ENCODE measurements at regions not wholly inside any gene's neighbourhood (a gene's known extent, or its start where the extent isn't known, plus 50 kb on each side); places are given as distances from the start of the nearest gene placed in this dataset.

GRCh38 chr2:149733936-149734685 is 146.5 kb upstream of the MMADHC start:
- Histone ChIP-seq H3K9ac (ENCODE audit: low read depth in 1 of 2, low read length in 2 of 2) (no peak overlapping the region), H3K4me3 (ENCODE audit: low read length in 2 of 2) (no peak overlapping the region), H3K27ac (ENCODE audit: low read depth in 2 of 2, low read length in 2 of 2) (no peak overlapping the region), H3K4me1 (ENCODE audit: control insufficient read depth in 2 of 2, insufficient read depth in 2 of 2, low read length in 2 of 2) (peaks cover 0 to 4% of the 10 kb centered on the region in 2 donors), H3K9me3 (ENCODE audit: control insufficient read depth in 2 of 2, low read length in 2 of 2) (no peaks in the 10 kb centered on the region), H3K27me3 (ENCODE audit: control insufficient read depth in 2 of 2, insufficient read depth in 2 of 2, low read length in 2 of 2) (no peaks in the 10 kb centered on the region), H3K36me3 (ENCODE audit: control insufficient read depth in 2 of 2, insufficient read depth in 2 of 2, low read length in 2 of 2) (no peaks in the 10 kb centered on the region)

- Histone ChIP-seq H3K27ac (ENCODE audit: low read depth in 2 of 2, low read length in 2 of 2) (no peak overlapping the region), H3K9me3 (ENCODE audit: control insufficient read depth in 2 of 2, low read length in 2 of 2) (no peaks in the 10 kb centered on the region)
These were observed 145.2 kb upstream of the MMADHC start for GRCh38 chr2:149732730-149733290.

GRCh38 chr2:149732001-149732685 is 144.6 kb upstream of the MMADHC start:
- H3K27me3 ChIP-seq (ENCODE audit: control insufficient read depth in 2 of 2, insufficient read depth in 2 of 2, low read length in 2 of 2): no peaks in the 10 kb centered on the region
- peaks cover 0 to 4% of the 10 kb centered on the region in 2 donors for H3K4me1 ChIP-seq (ENCODE audit: control insufficient read depth in 2 of 2, insufficient read depth in 2 of 2, low read length in 2 of 2)
- H3K9me3 ChIP-seq (ENCODE audit: control insufficient read depth in 2 of 2, low read length in 2 of 2): no peaks in the 10 kb centered on the region
- H3K27ac ChIP-seq (ENCODE audit: low read depth in 2 of 2, low read length in 2 of 2): no peak overlapping the region
- H3K4me3 ChIP-seq (ENCODE audit: low read length in 2 of 2): no peak overlapping the region
- no peaks in the 10 kb centered on the region for H3K36me3 ChIP-seq (ENCODE audit: control insufficient read depth in 2 of 2, insufficient read depth in 2 of 2, low read length in 2 of 2)
- no peak overlapping the region for H3K9ac ChIP-seq (ENCODE audit: low read depth in 1 of 2, low read length in 2 of 2)

More at GRCh38 chr2:149732730-149733290, 145.2 kb upstream of the MMADHC start:
- Histone ChIP-seq H3K4me1 (ENCODE audit: control insufficient read depth in 2 of 2, insufficient read depth in 2 of 2, low read length in 2 of 2) (peaks cover 0 to 4% of the 10 kb centered on the region in 2 donors), H3K9ac (ENCODE audit: low read depth in 1 of 2, low read length in 2 of 2) (no peak overlapping the region), H3K4me3 (ENCODE audit: low read length in 2 of 2) (no peak overlapping the region), H3K27me3 (ENCODE audit: control insufficient read depth in 2 of 2, insufficient read depth in 2 of 2, low read length in 2 of 2) (no peaks in the 10 kb centered on the region), H3K36me3 (ENCODE audit: control insufficient read depth in 2 of 2, insufficient read depth in 2 of 2, low read length in 2 of 2) (no peaks in the 10 kb centered on the region)

GRCh38 chr2:149731079-149731478 is 143.5 kb upstream of the MMADHC start:
- Histone ChIP-seq H3K9ac (ENCODE audit: low read depth in 1 of 2, low read length in 2 of 2) (no peak overlapping the region), H3K9me3 (ENCODE audit: control insufficient read depth in 2 of 2, low read length in 2 of 2) (no peaks in the 10 kb centered on the region), H3K4me1 (ENCODE audit: control insufficient read depth in 2 of 2, insufficient read depth in 2 of 2, low read length in 2 of 2) (peaks cover 0 to 4% of the 10 kb centered on the region in 2 donors), H3K4me3 (ENCODE audit: low read length in 2 of 2) (no peak overlapping the region), H3K27me3 (ENCODE audit: control insufficient read depth in 2 of 2, insufficient read depth in 2 of 2, low read length in 2 of 2) (no peaks in the 10 kb centered on the region), H3K27ac (ENCODE audit: low read depth in 2 of 2, low read length in 2 of 2) (no peak overlapping the region), H3K36me3 (ENCODE audit: control insufficient read depth in 2 of 2, insufficient read depth in 2 of 2, low read length in 2 of 2) (no peaks in the 10 kb centered on the region)

- Histone ChIP-seq H3K27me3 (ENCODE audit: control insufficient read depth in 2 of 2, insufficient read depth in 2 of 2, low read length in 2 of 2) (no peaks in the 10 kb centered on the region), H3K9ac (ENCODE audit: low read depth in 1 of 2, low read length in 2 of 2) (no peak overlapping the region), H3K4me3 (ENCODE audit: low read length in 2 of 2) (no peak overlapping the region), H3K4me1 (ENCODE audit: control insufficient read depth in 2 of 2, insufficient read depth in 2 of 2, low read length in 2 of 2) (peaks cover 0 to 4% of the 10 kb centered on the region in 2 donors), H3K36me3 (ENCODE audit: control insufficient read depth in 2 of 2, insufficient read depth in 2 of 2, low read length in 2 of 2) (no peaks in the 10 kb centered on the region), H3K27ac (ENCODE audit: low read depth in 2 of 2, low read length in 2 of 2) (no peak overlapping the region), H3K9me3 (ENCODE audit: control insufficient read depth in 2 of 2, low read length in 2 of 2) (no peaks in the 10 kb centered on the region)
These were observed 142.0 kb upstream of the MMADHC start for GRCh38 chr2:149729586-149729985.

- H3K36me3 ChIP-seq (ENCODE audit: control insufficient read depth in 2 of 2, insufficient read depth in 2 of 2, low read length in 2 of 2): no peaks in the 10 kb centered on the region
- H3K27ac ChIP-seq (ENCODE audit: low read depth in 2 of 2, low read length in 2 of 2): no peak overlapping the region
- no peaks in the 10 kb centered on the region for H3K9me3 ChIP-seq (ENCODE audit: control insufficient read depth in 2 of 2, low read length in 2 of 2)
- H3K4me1 ChIP-seq (ENCODE audit: control insufficient read depth in 2 of 2, insufficient read depth in 2 of 2, low read length in 2 of 2): peaks cover 0 to 4% of the 10 kb centered on the region in 2 donors
- H3K4me3 ChIP-seq (ENCODE audit: low read length in 2 of 2): no peak overlapping the region
- H3K9ac ChIP-seq (ENCODE audit: low read depth in 1 of 2, low read length in 2 of 2): no peak overlapping the region
- H3K27me3 ChIP-seq (ENCODE audit: control insufficient read depth in 2 of 2, insufficient read depth in 2 of 2, low read length in 2 of 2): no peaks in the 10 kb centered on the region
These were observed 140.4 kb upstream of the MMADHC start for GRCh38 chr2:149727927-149728326.

- no peak overlapping the region for H3K9ac ChIP-seq (ENCODE audit: low read depth in 1 of 2, low read length in 2 of 2)
- no peaks in the 10 kb centered on the region for H3K9me3 ChIP-seq (ENCODE audit: control insufficient read depth in 2 of 2, low read length in 2 of 2)
- H3K4me1 ChIP-seq (ENCODE audit: control insufficient read depth in 2 of 2, insufficient read depth in 2 of 2, low read length in 2 of 2): no peaks in the 10 kb centered on the region
- H3K4me3 ChIP-seq (ENCODE audit: low read length in 2 of 2): no peak overlapping the region
- H3K36me3 ChIP-seq (ENCODE audit: control insufficient read depth in 2 of 2, insufficient read depth in 2 of 2, low read length in 2 of 2): no peaks in the 10 kb centered on the region
- H3K27me3 ChIP-seq (ENCODE audit: control insufficient read depth in 2 of 2, insufficient read depth in 2 of 2, low read length in 2 of 2): no peaks in the 10 kb centered on the region
- H3K27ac ChIP-seq (ENCODE audit: low read depth in 2 of 2, low read length in 2 of 2): no peak overlapping the region
These were observed 137.7 kb upstream of the MMADHC start for GRCh38 chr2:149725234-149725633.

GRCh38 chr2:149724091-149724490 is 136.5 kb upstream of the MMADHC start:
- Histone ChIP-seq H3K27me3 (ENCODE audit: control insufficient read depth in 2 of 2, insufficient read depth in 2 of 2, low read length in 2 of 2) (no peaks in the 10 kb centered on the region), H3K4me1 (ENCODE audit: control insufficient read depth in 2 of 2, insufficient read depth in 2 of 2, low read length in 2 of 2) (no peaks in the 10 kb centered on the region), H3K4me3 (ENCODE audit: low read length in 2 of 2) (no peak overlapping the region), H3K9ac (ENCODE audit: low read depth in 1 of 2, low read length in 2 of 2) (no peak overlapping the region), H3K27ac (ENCODE audit: low read depth in 2 of 2, low read length in 2 of 2) (no peak overlapping the region), H3K9me3 (ENCODE audit: control insufficient read depth in 2 of 2, low read length in 2 of 2) (no peaks in the 10 kb centered on the region), H3K36me3 (ENCODE audit: control insufficient read depth in 2 of 2, insufficient read depth in 2 of 2, low read length in 2 of 2) (no peaks in the 10 kb centered on the region)

GRCh38 chr2:149720615-149721014 is 133.0 kb upstream of the MMADHC start:
- no peak overlapping the region for H3K9ac ChIP-seq (ENCODE audit: low read depth in 1 of 2, low read length in 2 of 2)
- no peak overlapping the region for H3K4me3 ChIP-seq (ENCODE audit: low read length in 2 of 2)
- no peaks in the 10 kb centered on the region for H3K27me3 ChIP-seq (ENCODE audit: control insufficient read depth in 2 of 2, insufficient read depth in 2 of 2, low read length in 2 of 2)
- no peaks in the 10 kb centered on the region for H3K4me1 ChIP-seq (ENCODE audit: control insufficient read depth in 2 of 2, insufficient read depth in 2 of 2, low read length in 2 of 2)
- H3K9me3 ChIP-seq (ENCODE audit: control insufficient read depth in 2 of 2, low read length in 2 of 2): no peaks in the 10 kb centered on the region
- H3K36me3 ChIP-seq (ENCODE audit: control insufficient read depth in 2 of 2, insufficient read depth in 2 of 2, low read length in 2 of 2): no peaks in the 10 kb centered on the region
- H3K27ac ChIP-seq (ENCODE audit: low read depth in 2 of 2, low read length in 2 of 2): no peak overlapping the region

GRCh38 chr2:149719695-149720094 is 132.1 kb upstream of the MMADHC start:
- Histone ChIP-seq H3K27ac (ENCODE audit: low read depth in 2 of 2, low read length in 2 of 2) (no peak overlapping the region), H3K27me3 (ENCODE audit: control insufficient read depth in 2 of 2, insufficient read depth in 2 of 2, low read length in 2 of 2) (no peaks in the 10 kb centered on the region), H3K36me3 (ENCODE audit: control insufficient read depth in 2 of 2, insufficient read depth in 2 of 2, low read length in 2 of 2) (no peaks in the 10 kb centered on the region), H3K9me3 (ENCODE audit: control insufficient read depth in 2 of 2, low read length in 2 of 2) (no peaks in the 10 kb centered on the region), H3K4me1 (ENCODE audit: control insufficient read depth in 2 of 2, insufficient read depth in 2 of 2, low read length in 2 of 2) (no peaks in the 10 kb centered on the region), H3K4me3 (ENCODE audit: low read length in 2 of 2) (no peak overlapping the region), H3K9ac (ENCODE audit: low read depth in 1 of 2, low read length in 2 of 2) (no peak overlapping the region)
